NOMO-1 treated with dmso at 0.1 percent for 144 hours (cell line): ENCODE measurements at regions not wholly inside any gene's neighbourhood (a gene's known extent, or its start where the extent isn't known, plus 50 kb on each side); places are given as distances from the start of the nearest gene placed in this dataset.

ENCODE experiments used
- DNase-seq: peaks from one replicate; lab custom pipeline; 2025; ENCODE audit not compliant: unreplicated experiment; lab: John Stamatoyannopoulos, UW

GRCh38 chr2:145657265-145657664 lies 1137.3 kb upstream of the ZEB2 start:
- no peak for DNase-seq

- no peak for DNase-seq
These were observed 1135.3 kb upstream of the ZEB2 start for GRCh38 chr2:145655165-145655765.

GRCh38 chr2:145654746-145655145 lies 1134.8 kb upstream of the ZEB2 start:
- no peak for DNase-seq

DNA sequence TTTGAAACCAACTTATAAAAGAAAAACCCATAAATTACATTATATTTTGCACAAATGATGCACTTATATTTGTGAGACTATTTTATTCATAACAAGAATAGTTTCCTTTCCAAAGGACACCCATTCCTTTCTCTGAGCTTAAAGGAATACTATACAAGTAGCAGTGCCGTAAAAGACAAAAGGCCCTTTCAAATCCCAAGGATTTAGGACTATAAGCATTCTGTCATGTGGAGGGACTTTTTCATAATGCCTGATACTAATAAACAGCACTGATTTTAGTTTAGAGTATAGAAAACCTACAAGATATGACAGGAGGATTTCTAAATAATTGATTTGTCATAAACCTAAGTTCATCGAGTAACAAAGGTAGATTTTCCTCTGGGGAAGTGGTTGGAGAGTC lies 1134.2 kb upstream of the ZEB2 start:
- no peak for DNase-seq

DNA sequence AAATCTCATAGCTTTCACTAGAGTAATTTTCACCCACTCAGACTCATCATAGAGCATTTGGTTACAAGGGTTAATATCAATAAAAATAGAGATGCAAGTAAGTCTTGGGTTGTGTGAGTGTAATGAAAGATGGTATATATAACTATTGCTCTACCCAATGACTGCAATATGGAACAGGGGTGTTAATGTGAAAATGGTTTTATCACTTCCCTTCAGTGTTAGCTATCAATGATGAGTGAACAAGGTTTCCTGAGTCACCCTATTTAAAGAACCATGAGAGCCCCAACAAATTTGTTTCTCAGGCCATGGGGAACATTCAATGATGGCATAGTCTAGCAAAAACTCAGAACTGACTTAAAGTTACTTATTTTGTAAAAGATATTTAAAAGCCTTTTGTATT lies 1133.6 kb upstream of the ZEB2 start:
- no peak for DNase-seq

- DNase-seq, result peak; percentile 61
These were observed 1132.9 kb upstream of the ZEB2 start for GRCh38 chr2:145652571-145653545.

DNA sequence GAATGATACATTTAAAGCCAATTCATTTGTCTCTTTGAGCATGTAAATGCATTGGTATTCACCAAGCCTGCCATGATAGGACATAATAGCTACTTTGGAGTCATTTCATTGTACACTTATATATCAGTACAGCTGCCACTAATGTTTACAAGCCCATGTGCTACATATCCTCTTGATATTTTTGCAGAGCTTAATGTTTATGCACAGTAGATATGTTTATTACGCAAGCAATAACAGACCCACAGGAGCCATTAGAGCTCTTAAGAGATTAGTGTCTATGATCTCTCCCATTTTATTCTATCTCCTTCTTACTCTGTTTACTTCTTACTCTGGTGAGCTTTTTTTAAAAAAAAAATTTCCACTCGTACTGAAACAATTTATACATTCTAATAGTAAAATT lies 1132.1 kb upstream of the ZEB2 start:
- DNase-seq, result no peak

DNA sequence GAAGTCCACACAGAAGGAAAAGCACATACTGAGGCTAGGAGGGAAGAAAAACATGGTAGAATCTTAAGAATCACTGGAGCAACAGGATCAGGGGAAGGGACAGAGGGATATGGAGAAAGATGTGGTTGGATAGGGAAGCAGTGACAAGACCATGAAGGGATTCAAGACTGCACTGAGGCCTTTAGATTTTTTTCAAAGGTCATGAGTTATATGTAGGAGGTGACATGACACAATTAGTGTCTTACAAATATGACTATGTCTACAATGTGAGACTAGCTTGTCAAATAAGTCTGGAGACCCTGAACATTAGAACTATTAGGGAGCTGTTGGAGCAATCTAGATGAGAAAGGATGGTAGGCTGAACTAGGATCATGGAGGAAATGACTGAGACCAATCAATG lies 1130.3 kb upstream of the ZEB2 start:
- no peak for DNase-seq

GRCh38 chr2:145649061-145649460 lies 1129.1 kb upstream of the ZEB2 start:
- no peak for DNase-seq

DNA sequence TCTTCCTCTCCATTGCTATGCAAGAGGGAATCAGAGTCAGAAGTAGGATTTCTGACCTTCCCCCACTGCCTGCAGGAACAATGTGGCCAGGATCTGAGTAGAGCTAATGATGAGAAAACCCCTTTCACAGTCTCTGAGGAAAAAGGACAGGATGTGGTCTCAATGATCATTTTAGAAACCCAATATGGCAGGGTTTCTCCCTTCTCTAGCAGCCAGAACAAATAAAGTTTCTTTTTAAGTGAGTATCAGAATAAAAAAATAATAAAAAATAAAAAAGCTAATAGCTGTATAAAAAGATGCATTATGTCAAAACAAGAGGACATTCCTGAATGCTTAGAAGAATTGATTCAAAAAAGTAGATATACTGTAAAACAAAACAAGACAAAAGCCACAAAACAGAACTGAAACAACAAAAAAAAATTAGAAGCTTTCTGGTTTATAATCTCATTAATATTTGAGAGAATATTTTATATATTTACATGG lies 1124.9 kb upstream of the ZEB2 start:
- DNase-seq, result no peak

GRCh38 chr2:145638675-145639074 lies 1118.8 kb upstream of the ZEB2 start:
- DNase-seq, result no peak

- DNase-seq, result no peak
These were observed 1115.9 kb upstream of the ZEB2 start for GRCh38 chr2:145635706-145636427.

- no peak for DNase-seq
These were observed 1111.6 kb upstream of the ZEB2 start for GRCh38 chr2:145631561-145631960.

- no peak for DNase-seq
These were observed 1106.4 kb upstream of the ZEB2 start for GRCh38 chr2:145626301-145626700.

GRCh38 chr2:145625111-145625510 lies 1105.2 kb upstream of the ZEB2 start:
- DNase-seq, result no peak

- no peak for DNase-seq
These were observed 1103.2 kb upstream of the ZEB2 start for GRCh38 chr2:145623136-145623535.

GRCh38 chr2:145622285-145622684 lies 1102.4 kb upstream of the ZEB2 start:
- no peak for DNase-seq

DNA sequence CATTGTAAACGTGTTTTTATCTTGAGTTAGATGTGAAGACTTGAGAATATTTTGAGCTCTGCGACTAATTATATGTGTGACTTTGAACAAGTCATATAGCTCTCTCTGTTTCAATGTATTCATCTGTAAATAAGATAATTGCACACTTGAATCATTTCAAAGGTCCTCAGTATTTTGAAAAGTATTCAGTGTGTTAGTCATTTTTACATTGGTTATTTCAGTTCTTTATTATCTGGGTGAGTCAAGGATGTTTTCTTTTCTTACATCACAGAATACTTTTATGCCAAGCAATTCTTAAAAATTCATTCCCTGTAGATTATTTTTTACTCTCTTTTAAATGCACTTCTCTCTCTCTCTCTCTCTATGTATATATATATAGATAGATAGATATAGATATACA lies 1098.0 kb upstream of the ZEB2 start:
- DNase-seq, result no peak

DNA sequence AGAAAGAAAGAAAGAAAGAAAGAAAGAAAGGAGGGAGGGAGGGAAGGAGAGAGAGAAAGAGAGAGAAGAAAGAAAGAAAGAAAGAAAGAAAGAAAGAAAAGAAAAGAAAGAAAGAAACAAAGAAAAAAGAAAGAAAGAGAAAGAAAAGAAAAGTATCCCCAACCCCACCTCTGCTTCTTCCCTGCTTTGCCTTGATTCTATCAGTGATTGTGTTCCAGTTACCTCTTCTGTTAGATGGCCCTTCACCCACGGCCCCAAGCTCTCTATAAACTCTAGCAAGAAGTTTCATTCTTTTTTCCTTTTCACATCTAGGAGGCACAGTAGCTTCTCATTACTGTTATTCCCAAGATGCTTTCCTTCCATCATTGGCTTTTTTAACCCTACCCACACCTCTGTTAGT lies 1097.5 kb upstream of the ZEB2 start:
- no peak for DNase-seq

- no peak for DNase-seq
These were observed 1095.7 kb upstream of the ZEB2 start for GRCh38 chr2:145615626-145616025.

- no peak for DNase-seq
These were observed 1090.0 kb upstream of the ZEB2 start for GRCh38 chr2:145609951-145610350.
